Thyroid gland (tissue), 4 donors: ENCODE measurements at regions not wholly inside any gene's neighbourhood (a gene's known extent, or its start where the extent isn't known, plus 50 kb on each side); places are given as distances from the start of the nearest gene placed in this dataset.

Experiments used
- DNase-seq, 2 donors: peaks; one replicate each; pipeline ENCODE4 v3.0.0-alpha.2; 2019
- H3K27ac ChIP-seq, 3 donors: fragments of 200-600 bp; sonication (generic); 1 replicate in 2 of 3; 2 replicates in 1 of 3; pipeline ENCODE4 v1.5.1; 2016 to 2019; ENCODE audit warnings: mild to moderate bottlenecking in 1 of 3, moderate library complexity in 1 of 3
- H3K27me3 ChIP-seq: fragments of 200-600 bp; sonication (generic); one replicate; pipeline ENCODE4 v1.5.1; 2019
- H3K36me3 ChIP-seq, 2 donors: fragments of 200-600 bp; sonication (generic); one replicate each; pipeline ENCODE4 v1.5.1; 2016 to 2019
- H3K4me1 ChIP-seq, 2 donors: fragments of 200-600 bp; sonication (generic); one replicate each; pipeline ENCODE4 v1.5.1; 2017 to 2019
- H3K4me3 ChIP-seq, 3 donors: fragments of 200-600 bp; sonication (generic); replicated peaks in 1 of 3; 1 replicate in 2 of 3; 2 replicates in 1 of 3; pipeline ENCODE4 v1.5.1; 2016; ENCODE audit warnings: mild to moderate bottlenecking in 1 of 3
- H3K9me3 ChIP-seq: fragments of 200-600 bp; sonication (generic); one replicate; pipeline ENCODE4 v1.5.1; 2017
- POLR2A ChIP-seq, 2 donors: fragments of 450-650 bp; IDR thresholded peaks; one replicate each; pipeline ENCODE4 v1.6.1; 2017; ENCODE audit warnings: antibody characterized with exemption in 2 of 2, mild to moderate bottlenecking in 2 of 2, moderate library complexity in 1 of 2
- WGBS, 2 donors: methylation state at CpG; one replicate each; pipeline ENCODE4 v1.1.5; 2017; 5-methylcytosine and 5-hydroxymethylcytosine counted together
- intact Hi-C: fragments of 100-400 bp; cut with DNase I; formaldehyde crosslinking; loops from one replicate; pipeline ENCODE4 v1.15.1; 2023
- TF ChIP-seq, protein P1 (sequence below), 6 experiments: fragments of 200-600 bp in 3 of 6; fragments of 450-650 bp in 3 of 6; sonication (generic) in 3 of 6; IDR thresholded peaks; one replicate each; pipeline ENCODE4 v1.5.1; 2016 to 2019; ENCODE audit warnings: antibody characterized with exemption in 6 of 6, mild to moderate bottlenecking in 2 of 6, inconsistent platforms in 1 of 6, moderate library complexity in 1 of 6

- no peak for DNase-seq
- no peaks in the 10 kb centered on the region for H3K9me3 ChIP-seq
- peaks cover 3 to 7% of the 10 kb centered on the region in 2 donors for H3K4me1 ChIP-seq
- H3K4me3 ChIP-seq: no peak overlapping the region
- no peak overlapping the region for H3K27ac ChIP-seq
- H3K27me3 ChIP-seq: no peaks in the 10 kb centered on the region
- WGBS, 2 donors: 87 to 92% methylated on average over 5 of the region's 5 CpGs
- H3K36me3 ChIP-seq: no peaks in the 10 kb centered on the region
- no peak for TF ChIP-seq POLR2A (IDR thresholded peaks at IDR 0.05)
- TF ChIP-seq, protein P1, sequence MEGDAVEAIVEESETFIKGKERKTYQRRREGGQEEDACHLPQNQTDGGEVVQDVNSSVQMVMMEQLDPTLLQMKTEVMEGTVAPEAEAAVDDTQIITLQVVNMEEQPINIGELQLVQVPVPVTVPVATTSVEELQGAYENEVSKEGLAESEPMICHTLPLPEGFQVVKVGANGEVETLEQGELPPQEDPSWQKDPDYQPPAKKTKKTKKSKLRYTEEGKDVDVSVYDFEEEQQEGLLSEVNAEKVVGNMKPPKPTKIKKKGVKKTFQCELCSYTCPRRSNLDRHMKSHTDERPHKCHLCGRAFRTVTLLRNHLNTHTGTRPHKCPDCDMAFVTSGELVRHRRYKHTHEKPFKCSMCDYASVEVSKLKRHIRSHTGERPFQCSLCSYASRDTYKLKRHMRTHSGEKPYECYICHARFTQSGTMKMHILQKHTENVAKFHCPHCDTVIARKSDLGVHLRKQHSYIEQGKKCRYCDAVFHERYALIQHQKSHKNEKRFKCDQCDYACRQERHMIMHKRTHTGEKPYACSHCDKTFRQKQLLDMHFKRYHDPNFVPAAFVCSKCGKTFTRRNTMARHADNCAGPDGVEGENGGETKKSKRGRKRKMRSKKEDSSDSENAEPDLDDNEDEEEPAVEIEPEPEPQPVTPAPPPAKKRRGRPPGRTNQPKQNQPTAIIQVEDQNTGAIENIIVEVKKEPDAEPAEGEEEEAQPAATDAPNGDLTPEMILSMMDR (IDR thresholded peaks at IDR 0.05): no peak
- intact Hi-C loops: no loop called here
Observed at GRCh38 chr7:101746314-101746713, 71.1 kb upstream of the CUX1 start.

- intact Hi-C loops: no loop called here
- WGBS, 2 donors: 81 to 82% methylated on average over 13 of the region's 13 CpGs
Observed at GRCh38 chr7:101747053-101747878, 70.2 kb upstream of the CUX1 start.

DNA sequence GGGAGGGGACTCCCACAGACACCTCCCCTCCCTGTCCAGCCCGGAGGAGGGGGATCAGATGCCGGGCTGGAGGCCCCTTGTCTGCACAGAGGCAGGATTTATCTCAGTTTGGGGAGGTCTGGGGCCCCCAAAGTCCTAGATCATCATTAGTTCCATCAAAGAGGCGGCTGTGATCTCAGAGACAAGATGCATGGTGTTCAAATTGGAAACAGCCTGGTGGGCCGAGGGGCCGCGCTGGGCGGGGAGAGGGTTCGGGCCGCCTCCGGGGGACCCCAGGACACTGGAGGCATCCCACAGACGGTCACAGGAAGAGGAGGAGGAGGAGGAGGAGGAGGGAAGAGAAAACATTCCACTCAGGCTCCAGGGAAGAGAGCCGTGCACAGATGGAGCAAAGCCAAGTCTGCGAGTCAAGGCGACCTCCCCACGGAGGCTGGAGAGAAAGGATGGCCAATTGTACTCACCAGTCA, 69.5 kb upstream of the CUX1 start:
- no peak overlapping the region for H3K27ac ChIP-seq
- H3K27me3 ChIP-seq: no peaks in the 10 kb centered on the region
- peaks cover 3 to 6% of the 10 kb centered on the region in 2 donors for H3K4me1 ChIP-seq
- 63% methylated on average over 13 of the region's 15 CpGs for WGBS, 2 donors
- H3K9me3 ChIP-seq: no peaks in the 10 kb centered on the region
- no peak for DNase-seq
- no peaks in the 10 kb centered on the region for H3K36me3 ChIP-seq
- intact Hi-C loops: no loop called here
- no peak overlapping the region for H3K4me3 ChIP-seq
- no peak for TF ChIP-seq POLR2A (IDR thresholded peaks at IDR 0.05)
- TF ChIP-seq, protein P1 (IDR thresholded peaks at IDR 0.05): no peak

More at GRCh38 chr7:101747053-101747878, 70.2 kb upstream of the CUX1 start:
- no peak for DNase-seq
- no peaks in the 10 kb centered on the region for H3K27me3 ChIP-seq
- H3K4me3 ChIP-seq: no peak overlapping the region
- H3K9me3 ChIP-seq: no peaks in the 10 kb centered on the region
- H3K4me1 ChIP-seq: peaks cover 3 to 7% of the 10 kb centered on the region in 2 donors
- TF ChIP-seq POLR2A (IDR thresholded peaks at IDR 0.05): no peak
- TF ChIP-seq, protein P1 (IDR thresholded peaks at IDR 0.05): no peak
- H3K36me3 ChIP-seq: no peaks in the 10 kb centered on the region
- no peak overlapping the region for H3K27ac ChIP-seq

GRCh38 chr7:101749891-101750290, 67.5 kb upstream of the CUX1 start:
- no peaks in the 10 kb centered on the region for H3K27me3 ChIP-seq
- peaks cover 0 to 3% of the 10 kb centered on the region in 2 donors for H3K4me1 ChIP-seq
- no peak for DNase-seq
- H3K36me3 ChIP-seq: no peaks in the 10 kb centered on the region
- H3K4me3 ChIP-seq: no peak overlapping the region
- TF ChIP-seq, protein P1 (IDR thresholded peaks at IDR 0.05): no peak
- TF ChIP-seq POLR2A (IDR thresholded peaks at IDR 0.05): no peak
- H3K27ac ChIP-seq: no peak overlapping the region
- intact Hi-C loops: no loop called here
- no peaks in the 10 kb centered on the region for H3K9me3 ChIP-seq
- 91 to 93% methylated on average over 3 of the region's 3 CpGs for WGBS, 2 donors

DNA sequence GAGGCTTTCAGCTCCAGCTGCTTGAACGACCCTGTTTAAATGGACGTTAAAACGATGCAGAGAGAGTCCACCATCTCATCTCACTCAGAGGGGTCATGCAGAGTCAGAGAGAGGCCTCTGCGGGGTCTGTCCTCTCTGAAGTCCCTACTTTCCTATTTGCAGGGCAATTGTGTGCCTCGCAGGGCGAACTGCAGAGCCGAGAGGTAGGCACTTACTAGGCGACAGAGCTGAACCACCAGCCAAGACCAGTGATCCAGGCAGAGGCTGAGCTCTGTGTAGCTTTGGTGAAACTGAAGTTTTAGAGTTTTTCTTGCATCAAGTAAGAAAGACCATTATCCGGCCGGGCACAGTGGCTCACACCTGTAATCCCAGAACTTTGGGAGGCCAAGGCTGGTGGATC, 64.1 kb upstream of the CUX1 start:
- Histone ChIP-seq H3K27me3 (no peaks in the 10 kb centered on the region), H3K9me3 (no peaks in the 10 kb centered on the region), H3K36me3 (no peaks in the 10 kb centered on the region), H3K27ac (no peak overlapping the region), H3K4me1 (peaks cover 0 to 3% of the 10 kb centered on the region in 2 donors), H3K4me3 (no peak overlapping the region)
- intact Hi-C loops: no loop called here
- TF ChIP-seq, protein P1 (IDR thresholded peaks at IDR 0.05): no peak
- 38 to 64% methylated on average over 2 to 10 of the region's 10 CpGs for WGBS, 2 donors
- peak; percentile 17 to 27 for DNase-seq
